ENCODE measurements at regions not wholly inside any gene's neighbourhood (a gene's known extent, or its start where the extent isn't known, plus 50 kb on each side); places are given as distances from the start of the nearest gene placed in this dataset.

DNA sequence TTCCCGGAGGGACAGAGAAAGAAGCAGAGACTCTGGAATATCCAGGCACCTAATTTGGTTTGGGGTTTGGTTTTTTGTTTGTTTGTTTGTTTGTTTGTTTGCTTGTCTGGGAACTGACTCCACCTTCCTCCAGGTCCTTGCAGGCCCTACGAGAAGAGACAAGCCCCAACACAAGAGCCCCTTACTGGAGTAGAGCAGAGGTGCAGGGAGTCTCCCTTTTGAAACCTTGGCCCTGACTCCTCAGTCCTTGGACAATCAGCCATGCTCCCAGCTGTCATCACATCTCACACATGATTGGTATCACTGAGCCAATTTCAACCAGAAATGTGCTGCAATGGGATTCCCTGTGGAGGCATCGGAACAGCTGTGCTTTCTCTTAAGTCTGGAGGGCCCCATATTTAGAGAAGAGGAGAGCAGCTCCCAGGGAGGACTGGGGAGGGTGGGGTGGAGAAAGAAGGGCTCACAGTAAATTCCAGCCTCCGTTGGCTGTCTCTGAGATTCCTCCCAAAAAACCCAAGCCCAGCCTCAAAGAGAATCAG lies 279.9 kb upstream of the NCKAP5 start:
- H3K27ac ChIP-seq, result no peak overlapping the region
- no peaks in the 10 kb centered on the region for H3K9me3 ChIP-seq
- H3K4me1 ChIP-seq, result peaks cover 0 to under 1% (median 0%) of the 10 kb centered on the region in 12 donors
- no peak overlapping the region for H3K4me3 ChIP-seq
- DNase-seq, result peak in 1 of 5 donors; percentile 30
- H3K27me3 ChIP-seq, result no peaks in the 10 kb centered on the region
- intact Hi-C loops (cut with DNase I), result loop anchor here in 7 of 10 donors (5.0 to 10.0 kb wide), 8 partner anchors 283 to 1583 kb away; partner anchors contain the start of genes LYPD1 (in 1 of the 7) and NCKAP5 (in 1 of the 7)
- ATAC-seq, result peak in 2 of 4 donors; percentile 26 to 48
- TF ChIP-seq POLR2A (IDR thresholded peaks at IDR 0.05), result no peak
- TF ChIP-seq, protein P1, sequence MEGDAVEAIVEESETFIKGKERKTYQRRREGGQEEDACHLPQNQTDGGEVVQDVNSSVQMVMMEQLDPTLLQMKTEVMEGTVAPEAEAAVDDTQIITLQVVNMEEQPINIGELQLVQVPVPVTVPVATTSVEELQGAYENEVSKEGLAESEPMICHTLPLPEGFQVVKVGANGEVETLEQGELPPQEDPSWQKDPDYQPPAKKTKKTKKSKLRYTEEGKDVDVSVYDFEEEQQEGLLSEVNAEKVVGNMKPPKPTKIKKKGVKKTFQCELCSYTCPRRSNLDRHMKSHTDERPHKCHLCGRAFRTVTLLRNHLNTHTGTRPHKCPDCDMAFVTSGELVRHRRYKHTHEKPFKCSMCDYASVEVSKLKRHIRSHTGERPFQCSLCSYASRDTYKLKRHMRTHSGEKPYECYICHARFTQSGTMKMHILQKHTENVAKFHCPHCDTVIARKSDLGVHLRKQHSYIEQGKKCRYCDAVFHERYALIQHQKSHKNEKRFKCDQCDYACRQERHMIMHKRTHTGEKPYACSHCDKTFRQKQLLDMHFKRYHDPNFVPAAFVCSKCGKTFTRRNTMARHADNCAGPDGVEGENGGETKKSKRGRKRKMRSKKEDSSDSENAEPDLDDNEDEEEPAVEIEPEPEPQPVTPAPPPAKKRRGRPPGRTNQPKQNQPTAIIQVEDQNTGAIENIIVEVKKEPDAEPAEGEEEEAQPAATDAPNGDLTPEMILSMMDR (IDR thresholded peaks at IDR 0.05), result no peak
- H3K36me3 ChIP-seq, result no peaks in the 10 kb centered on the region
- WGBS, 4 donors, result 56 to 76% (median 58%) methylated on average over 4 of the region's 4 CpGs

DNA sequence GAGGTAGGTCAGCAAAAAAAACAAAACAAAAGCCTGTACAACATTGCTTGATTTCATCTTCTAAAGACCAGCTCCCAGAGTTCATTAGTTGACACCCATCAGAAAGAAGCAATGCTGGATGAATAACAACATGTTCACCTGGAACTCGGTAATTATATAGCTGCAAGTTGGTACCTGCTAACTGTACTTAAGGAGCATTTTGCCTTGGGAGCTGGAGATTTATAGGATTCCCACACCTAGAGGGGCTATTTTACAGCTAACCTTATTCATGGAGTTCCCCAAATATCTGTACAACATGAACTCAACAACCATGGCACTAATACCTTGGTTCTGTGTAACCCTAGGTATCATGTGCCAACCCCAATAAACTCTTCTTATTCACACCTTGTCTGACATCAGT lies 281.1 kb upstream of the NCKAP5 start:
- H3K4me1 ChIP-seq, result no peaks in the 10 kb centered on the region
- DNase-seq, result no peak
- no peak for TF ChIP-seq POLR2A (IDR thresholded peaks at IDR 0.05)
- TF ChIP-seq, protein P1 (IDR thresholded peaks at IDR 0.05), result no peak
- H3K36me3 ChIP-seq, result no peaks in the 10 kb centered on the region
- peaks cover 0 to under 1% (median 0%) of the 10 kb centered on the region in 9 donors for H3K27me3 ChIP-seq
- 96 to 100% (median 99%) methylated on average over 1 of the region's 1 CpG for WGBS, 4 donors
- H3K4me3 ChIP-seq, result no peak overlapping the region
- H3K27ac ChIP-seq, result no peak overlapping the region
- intact Hi-C loops (cut with DNase I), result loop anchor here in 7 of 10 donors (5.0 to 10.0 kb wide), 8 partner anchors 285 to 1585 kb away; partner anchors contain the start of genes LYPD1 (in 1 of the 7) and NCKAP5 (in 1 of the 7)
- no peak for ATAC-seq
- H3K9me3 ChIP-seq, result no peaks in the 10 kb centered on the region

DNA sequence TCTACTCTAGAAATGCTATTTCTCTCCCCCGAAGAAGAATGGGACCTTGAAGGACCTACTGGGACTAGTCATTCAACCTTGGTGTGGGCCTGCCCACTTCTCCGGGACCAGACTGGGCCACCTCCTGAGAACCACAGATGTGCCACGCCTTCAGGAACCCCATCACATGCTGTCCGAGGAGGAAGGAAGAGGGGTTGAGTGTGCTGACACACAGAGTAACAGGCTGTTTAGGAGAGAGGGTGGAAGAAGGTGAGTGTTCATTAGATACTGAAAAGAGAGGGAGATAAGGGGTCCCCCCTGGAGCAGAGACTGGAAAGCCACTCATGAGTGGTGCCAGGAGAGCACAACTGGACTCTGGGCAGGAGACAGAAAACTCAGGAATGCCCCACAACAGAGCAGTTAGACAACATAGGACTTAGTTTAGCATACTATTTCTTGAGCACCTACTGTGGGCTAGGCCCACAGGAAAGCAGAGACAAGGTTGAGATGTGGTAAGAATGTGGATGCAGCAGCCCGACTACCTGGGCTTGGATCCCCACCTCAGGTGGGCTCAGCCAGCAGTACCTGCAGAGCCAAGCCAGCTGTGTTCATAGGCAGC lies 286.4 kb upstream of the NCKAP5 start:
- intact Hi-C loops (cut with DNase I), result no loop called here
- TF ChIP-seq POLR2A (IDR thresholded peaks at IDR 0.05), result no peak
- TF ChIP-seq, protein P1 (IDR thresholded peaks at IDR 0.05), result no peak
- ATAC-seq (no peak), DNase-seq (no peak)
- Histone ChIP-seq H3K4me3 (no peak overlapping the region), H3K27ac (no peak overlapping the region), H3K27me3 (peaks cover 0 to 5% (median 0%) of the 10 kb centered on the region in 9 donors), H3K9me3 (no peaks in the 10 kb centered on the region), H3K36me3 (no peaks in the 10 kb centered on the region), H3K4me1 (no peaks in the 10 kb centered on the region)
- 87 to 93% (median 88%) methylated on average over 5 of the region's 5 CpGs for WGBS, 4 donors

DNA sequence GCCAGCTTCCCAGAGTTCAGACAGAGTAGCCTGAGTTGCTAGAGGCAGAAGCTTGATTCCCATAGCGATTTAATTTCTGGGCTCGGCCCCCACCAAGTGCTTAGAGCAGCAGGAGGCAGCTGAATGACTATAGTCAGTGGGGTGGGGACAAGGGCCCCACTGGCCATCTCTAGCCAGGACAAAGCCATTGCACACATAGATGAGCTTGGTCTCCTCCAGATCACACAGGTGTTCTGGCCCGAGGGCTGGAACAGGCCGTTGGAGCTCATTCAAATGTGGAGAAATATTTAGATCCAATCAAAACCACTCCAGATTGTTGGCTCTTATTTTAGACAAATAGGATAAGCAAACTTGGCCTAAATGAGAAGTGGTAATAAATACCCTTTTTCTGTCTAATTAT lies 287.3 kb upstream of the NCKAP5 start:
- DNase-seq (no peak), ATAC-seq (no peak)
- TF ChIP-seq, protein P1 (IDR thresholded peaks at IDR 0.05), result no peak
- TF ChIP-seq POLR2A (IDR thresholded peaks at IDR 0.05), result no peak
- Histone ChIP-seq H3K4me3 (no peak overlapping the region), H3K4me1 (no peaks in the 10 kb centered on the region), H3K9me3 (no peaks in the 10 kb centered on the region), H3K27ac (no peak overlapping the region), H3K36me3 (no peaks in the 10 kb centered on the region), H3K27me3 (peaks cover 0 to 5% (median 0%) of the 10 kb centered on the region in 9 donors)
- intact Hi-C loops (cut with DNase I), result no loop called here
- 68 to 86% (median 72%) methylated on average over 3 to 4 of the region's 4 CpGs for WGBS, 4 donors
